ENCODE measurements at regions not wholly inside any gene's neighbourhood (a gene's known extent, or its start where the extent isn't known, plus 50 kb on each side); places are given as distances from the start of the nearest gene placed in this dataset.

- no peak for TF ChIP-seq CTCF (IDR thresholded peaks at IDR 0.05; ENCODE audit: borderline replicate concordance, extremely low read depth, insufficient read depth)
- Histone ChIP-seq H3K27ac (ENCODE audit: low read depth in 2 of 2, low read length in 2 of 2) (no peak overlapping the region), H3K9ac (ENCODE audit: low read length in 3 of 3) (no peak overlapping the region), H3K9me3 (ENCODE audit: control insufficient read depth in 2 of 3, insufficient read depth in 1 of 3, low read length in 3 of 3) (no peaks in the 10 kb centered on the region), H3K27me3 (ENCODE audit: control insufficient read depth, insufficient read depth, low read length) (no peaks in the 10 kb centered on the region), H3K36me3 (ENCODE audit: control insufficient read depth in 2 of 3, insufficient read depth in 3 of 3, low read length in 3 of 3) (no peaks in the 10 kb centered on the region), H3K4me1 (ENCODE audit: control insufficient read depth in 2 of 3, insufficient read depth in 2 of 3, low read depth in 1 of 3, low read length in 3 of 3) (no peaks in the 10 kb centered on the region), H3K4me3 (ENCODE audit: low read length in 3 of 3) (no peak overlapping the region)
- intact Hi-C loops (cut with DNase I) = no loop called here
- FAIRE-seq (no peak), DNase-seq (no peak)
These were observed 117.9 kb downstream of the CDC42EP3 start for GRCh38 chr2:37553411-37554154.

- no peaks in the 10 kb centered on the region for H3K4me1 ChIP-seq (ENCODE audit: control insufficient read depth in 2 of 3, insufficient read depth in 2 of 3, low read depth in 1 of 3, low read length in 3 of 3)
- H3K4me3 ChIP-seq (ENCODE audit: low read length in 3 of 3) = no peak overlapping the region
- FAIRE-seq = no peak
- no peak overlapping the region for H3K9ac ChIP-seq (ENCODE audit: low read length in 3 of 3)
- no peak overlapping the region for H3K27ac ChIP-seq (ENCODE audit: low read depth in 2 of 2, low read length in 2 of 2)
- no peaks in the 10 kb centered on the region for H3K9me3 ChIP-seq (ENCODE audit: control insufficient read depth in 2 of 3, insufficient read depth in 1 of 3, low read length in 3 of 3)
- no peaks in the 10 kb centered on the region for H3K36me3 ChIP-seq (ENCODE audit: control insufficient read depth in 2 of 3, insufficient read depth in 3 of 3, low read length in 3 of 3)
- H3K27me3 ChIP-seq (ENCODE audit: control insufficient read depth, insufficient read depth, low read length) = no peaks in the 10 kb centered on the region
- no peak for TF ChIP-seq CTCF (IDR thresholded peaks at IDR 0.05; ENCODE audit: borderline replicate concordance, extremely low read depth, insufficient read depth)
- intact Hi-C loops (cut with DNase I) = no loop called here
- no peak for DNase-seq
These were observed 117.3 kb downstream of the CDC42EP3 start for GRCh38 chr2:37554155-37554510.

- H3K9ac ChIP-seq (ENCODE audit: low read length in 3 of 3) = no peak overlapping the region
- H3K36me3 ChIP-seq (ENCODE audit: control insufficient read depth in 2 of 3, insufficient read depth in 3 of 3, low read length in 3 of 3) = no peaks in the 10 kb centered on the region
- no peak overlapping the region for H3K27ac ChIP-seq (ENCODE audit: low read depth in 2 of 2, low read length in 2 of 2)
- no peaks in the 10 kb centered on the region for H3K9me3 ChIP-seq (ENCODE audit: control insufficient read depth in 2 of 3, insufficient read depth in 1 of 3, low read length in 3 of 3)
- DNase-seq (no peak), FAIRE-seq (no peak)
- intact Hi-C loops (cut with DNase I) = no loop called here
- H3K27me3 ChIP-seq (ENCODE audit: control insufficient read depth, insufficient read depth, low read length) = no peaks in the 10 kb centered on the region
- H3K4me3 ChIP-seq (ENCODE audit: low read length in 3 of 3) = no peak overlapping the region
- TF ChIP-seq CTCF (IDR thresholded peaks at IDR 0.05; ENCODE audit: borderline replicate concordance, extremely low read depth, insufficient read depth) = no peak
- no peaks in the 10 kb centered on the region for H3K4me1 ChIP-seq (ENCODE audit: control insufficient read depth in 2 of 3, insufficient read depth in 2 of 3, low read depth in 1 of 3, low read length in 3 of 3)
These were observed 116.8 kb downstream of the CDC42EP3 start for GRCh38 chr2:37554687-37555086.

- no peaks in the 10 kb centered on the region for H3K27me3 ChIP-seq (ENCODE audit: control insufficient read depth, insufficient read depth, low read length)
- TF ChIP-seq CTCF (IDR thresholded peaks at IDR 0.05; ENCODE audit: borderline replicate concordance, extremely low read depth, insufficient read depth) = no peak
- intact Hi-C loops (cut with DNase I) = no loop called here
- H3K4me3 ChIP-seq (ENCODE audit: low read length in 3 of 3) = no peak overlapping the region
- H3K4me1 ChIP-seq (ENCODE audit: control insufficient read depth in 2 of 3, insufficient read depth in 2 of 3, low read depth in 1 of 3, low read length in 3 of 3) = no peaks in the 10 kb centered on the region
- no peak overlapping the region for H3K27ac ChIP-seq (ENCODE audit: low read depth in 2 of 2, low read length in 2 of 2)
- FAIRE-seq = no peak
- no peak for DNase-seq
- H3K9ac ChIP-seq (ENCODE audit: low read length in 3 of 3) = no peak overlapping the region
- no peaks in the 10 kb centered on the region for H3K36me3 ChIP-seq (ENCODE audit: control insufficient read depth in 2 of 3, insufficient read depth in 3 of 3, low read length in 3 of 3)
- H3K9me3 ChIP-seq (ENCODE audit: control insufficient read depth in 2 of 3, insufficient read depth in 1 of 3, low read length in 3 of 3) = no peaks in the 10 kb centered on the region
These were observed 116.0 kb downstream of the CDC42EP3 start for GRCh38 chr2:37555457-37555856.

Data from kidney (tissue), 13 donors.